ENCODE measurements at regions not wholly inside any gene's neighbourhood (a gene's known extent, or its start where the extent isn't known, plus 50 kb on each side); places are given as distances from the start of the nearest gene placed in this dataset.

GRCh38 chr1:234980645-234981396 is 147.8 kb downstream of the TOMM20 start:
- Mint-ChIP-seq H3K4me3 (peak overlapping the region; percentile 69), H3K4me1 (ENCODE audit: low read depth) (peaks cover 67% of the 10 kb centered on the region)

GRCh38 chr1:234980291-234980644 is 148.4 kb downstream of the TOMM20 start:
- Mint-ChIP-seq H3K36me3 (ENCODE audit: low read depth) (peaks cover 8% of the 10 kb centered on the region), H3K9me3 (peaks cover under 1% of the 10 kb centered on the region), H3K4me1 (ENCODE audit: low read depth) (peaks cover 72% of the 10 kb centered on the region), H3K27me3 (ENCODE audit: low read depth) (no peaks in the 10 kb centered on the region), H3K4me3 (peak overlapping the region; percentile 69), H3K27ac (peak overlapping the region; percentile 92)

More at GRCh38 chr1:234980645-234981396, 147.8 kb downstream of the TOMM20 start:
- no peaks in the 10 kb centered on the region for H3K27me3 Mint-ChIP-seq (ENCODE audit: low read depth)
- H3K36me3 Mint-ChIP-seq (ENCODE audit: low read depth), result peaks cover 4% of the 10 kb centered on the region
- H3K27ac Mint-ChIP-seq, result peak overlapping the region; percentile 92
- no peaks in the 10 kb centered on the region for H3K9me3 Mint-ChIP-seq

- Mint-ChIP-seq H3K4me3 (peak overlapping the region; percentile 53), H3K9me3 (peaks cover 5% of the 10 kb centered on the region), H3K27me3 (ENCODE audit: low read depth) (no peaks in the 10 kb centered on the region), H3K36me3 (ENCODE audit: low read depth) (peaks cover 12% of the 10 kb centered on the region), H3K4me1 (ENCODE audit: low read depth) (peaks cover 79% of the 10 kb centered on the region), H3K27ac (peak overlapping the region; percentile 92)
Observed at GRCh38 chr1:234979296-234980279, 149.0 kb downstream of the TOMM20 start.

GRCh38 chr1:234978397-234979295 is 150.0 kb downstream of the TOMM20 start:
- Mint-ChIP-seq H3K9me3 (peaks cover 5% of the 10 kb centered on the region), H3K27me3 (ENCODE audit: low read depth) (no peaks in the 10 kb centered on the region), H3K36me3 (ENCODE audit: low read depth) (peaks cover 10% of the 10 kb centered on the region), H3K27ac (peak overlapping the region; percentile 92), H3K4me1 (ENCODE audit: low read depth) (peaks cover 75% of the 10 kb centered on the region), H3K4me3 (peak overlapping the region; percentile 53)

GRCh38 chr1:234977875-234978396 is 150.7 kb downstream of the TOMM20 start:
- Mint-ChIP-seq H3K4me1 (ENCODE audit: low read depth) (peaks cover 76% of the 10 kb centered on the region), H3K4me3 (peak overlapping the region; percentile 32), H3K27me3 (ENCODE audit: low read depth) (no peaks in the 10 kb centered on the region), H3K36me3 (ENCODE audit: low read depth) (peaks cover 10% of the 10 kb centered on the region), H3K27ac (peak overlapping the region; percentile 92), H3K9me3 (peaks cover 5% of the 10 kb centered on the region)

GRCh38 chr1:234976861-234977680 is 151.6 kb downstream of the TOMM20 start:
- no peak overlapping the region for H3K4me3 Mint-ChIP-seq
- H3K9me3 Mint-ChIP-seq, result peaks cover 5% of the 10 kb centered on the region
- H3K36me3 Mint-ChIP-seq (ENCODE audit: low read depth), result peaks cover 10% of the 10 kb centered on the region
- peaks cover 83% of the 10 kb centered on the region for H3K4me1 Mint-ChIP-seq (ENCODE audit: low read depth)
- H3K27ac Mint-ChIP-seq, result peak overlapping the region; percentile 92
- no peaks in the 10 kb centered on the region for H3K27me3 Mint-ChIP-seq (ENCODE audit: low read depth)

GRCh38 chr1:234975941-234976860 is 152.4 kb downstream of the TOMM20 start:
- Mint-ChIP-seq H3K4me3 (no peak overlapping the region), H3K27me3 (ENCODE audit: low read depth) (no peaks in the 10 kb centered on the region), H3K9me3 (peaks cover 5% of the 10 kb centered on the region), H3K36me3 (ENCODE audit: low read depth) (peaks cover 10% of the 10 kb centered on the region), H3K4me1 (ENCODE audit: low read depth) (peaks cover 85% of the 10 kb centered on the region), H3K27ac (peak overlapping the region; percentile 38)

- peaks cover 10% of the 10 kb centered on the region for H3K36me3 Mint-ChIP-seq (ENCODE audit: low read depth)
- H3K27me3 Mint-ChIP-seq (ENCODE audit: low read depth), result no peaks in the 10 kb centered on the region
- H3K4me1 Mint-ChIP-seq (ENCODE audit: low read depth), result peaks cover 85% of the 10 kb centered on the region
- peaks cover 5% of the 10 kb centered on the region for H3K9me3 Mint-ChIP-seq
- no peak overlapping the region for H3K4me3 Mint-ChIP-seq
- peak overlapping the region; percentile 73 for H3K27ac Mint-ChIP-seq
Observed at GRCh38 chr1:234975122-234975940, 153.3 kb downstream of the TOMM20 start.

GRCh38 chr1:234973426-234974250 is 155.0 kb downstream of the TOMM20 start:
- Mint-ChIP-seq H3K36me3 (ENCODE audit: low read depth) (peaks cover 10% of the 10 kb centered on the region), H3K4me1 (ENCODE audit: low read depth) (peaks cover 80% of the 10 kb centered on the region)

GRCh38 chr1:234972411-234973191 is 156.0 kb downstream of the TOMM20 start:
- H3K36me3 Mint-ChIP-seq (ENCODE audit: low read depth), result peaks cover 12% of the 10 kb centered on the region
- H3K27ac Mint-ChIP-seq, result peak overlapping the region; percentile 62
- H3K27me3 Mint-ChIP-seq (ENCODE audit: low read depth), result no peaks in the 10 kb centered on the region
- H3K4me1 Mint-ChIP-seq (ENCODE audit: low read depth), result peaks cover 73% of the 10 kb centered on the region
- H3K4me3 Mint-ChIP-seq, result no peak overlapping the region
- peaks cover 5% of the 10 kb centered on the region for H3K9me3 Mint-ChIP-seq

More at GRCh38 chr1:234973426-234974250, 155.0 kb downstream of the TOMM20 start:
- Mint-ChIP-seq H3K27me3 (ENCODE audit: low read depth) (no peaks in the 10 kb centered on the region), H3K27ac (peak overlapping the region; percentile 62), H3K9me3 (peaks cover 5% of the 10 kb centered on the region), H3K4me3 (no peak overlapping the region)

All from T-helper 1 cell treated with Interleukin-12 subunit alpha and Interleukin-12 subunit beta and Interleukin-4 antibody, amounts not matched to agents 30 μg/mL and 1 μg/mL, for 36 hours (primary cell).